SK-N-SH (cell line): ENCODE measurements at regions not wholly inside any gene's neighbourhood (a gene's known extent, or its start where the extent isn't known, plus 50 kb on each side); places are given as distances from the start of the nearest gene placed in this dataset.

Experiments
- CTCF ChIA-PET: fragments of 300-600, 350-600 bp; formaldehyde crosslinking; extraction: SDS; loops from one replicate; lab custom pipeline; 2021; lab: Yijun Ruan, JAX
- POLR2A ChIA-PET: fragments of 350-600 bp; sonication (Branson Sonifier 250); formaldehyde crosslinking; extraction: SDS; loops from one replicate; lab custom pipeline; 2020; ENCODE audit warnings: antibody characterized with exemption, inconsistent platforms; lab: Yijun Ruan, JAX
- DNase-seq: peaks from one replicate; pipeline ENCODE4 v3.0.0; 2012
- H2AFZ ChIP-seq: fragments of 200-600 bp; sonication (generic); 2 replicates; pipeline ENCODE4 v1.8.1; 2016; ENCODE audit warnings: antibody characterized with exemption, mild to moderate bottlenecking, low read depth
- H3F3A ChIP-seq: fragments of 200-600 bp; sonication (generic); replicated peaks from 2 replicates; pipeline ENCODE3; 2016; ENCODE audit warnings: antibody characterized with exemption, mild to moderate bottlenecking; ENCODE audit not compliant: insufficient read depth
- H3K27ac ChIP-seq, 2 experiments: fragments of 200-500 bp in 1 of 2; fragments of 200-600 bp in 1 of 2; sonication (Bioruptor generic) in 1 of 2; sonication (generic), shearing (Covaris generic) in 1 of 2; 2 replicates each; pipeline versions ENCODE4 v1.5.1 to v1.6.1; 2014 to 2016; ENCODE audit warnings: low read depth in 2 of 2, inconsistent platforms in 1 of 2, low read length in 1 of 2, mild to moderate bottlenecking in 1 of 2, mixed read lengths in 1 of 2
- H3K27me3 ChIP-seq: fragments of 200-600 bp; sonication (generic), shearing (Covaris generic); 2 replicates; pipeline ENCODE4 v1.6.1; 2016; ENCODE audit warnings: mixed run types; ENCODE audit not compliant: insufficient read depth
- H3K36me3 ChIP-seq, 2 experiments: fragments of 200-500 bp in 1 of 2; fragments of 200-600 bp in 1 of 2; sonication (Bioruptor generic) in 1 of 2; sonication (generic) in 1 of 2; replicated peaks in 1 of 2; 2 replicates each; pipeline versions ENCODE3 to v1.5.1; 2014 to 2016; ENCODE audit warnings: low read length in 1 of 2, mild to moderate bottlenecking in 1 of 2; ENCODE audit not compliant: insufficient read depth in 2 of 2, control insufficient read depth in 1 of 2
- H3K4me1 ChIP-seq, 2 experiments: fragments of 200-500 bp in 1 of 2; fragments of 200-600 bp in 1 of 2; sonication (Bioruptor generic) in 1 of 2; sonication (generic), shearing (Covaris generic) in 1 of 2; 2 replicates each; pipeline versions ENCODE4 v1.5.1 to v1.6.1; 2014 to 2016; ENCODE audit warnings: low read depth in 1 of 2, low read length in 1 of 2, mixed run types in 1 of 2; ENCODE audit not compliant: insufficient read depth in 2 of 2, control insufficient read depth in 1 of 2
- H3K4me2 ChIP-seq: fragments of 200-600 bp; sonication (generic), shearing (Covaris generic); 2 replicates; pipeline ENCODE4 v1.6.1; 2017; ENCODE audit warnings: mixed run types
- H3K4me3 ChIP-seq, 2 experiments: fragments of 200-500 bp in 1 of 2; fragments of 200-600 bp in 1 of 2; sonication (Bioruptor generic) in 1 of 2; sonication (generic), shearing (Covaris generic) in 1 of 2; 2 replicates each; pipeline versions ENCODE4 v1.5.1 to v1.8.1; 2014 to 2016; ENCODE audit warnings: low read depth in 2 of 2, inconsistent platforms in 1 of 2, low read length in 1 of 2, mild to moderate bottlenecking in 1 of 2, mixed read lengths in 1 of 2, moderate library complexity in 1 of 2
- H3K79me2 ChIP-seq: fragments of 200-600 bp; sonication (generic); 2 replicates; pipeline ENCODE4 v1.8.1; 2017; ENCODE audit warnings: mild to moderate bottlenecking; ENCODE audit not compliant: insufficient read depth
- H3K9ac ChIP-seq: fragments of 200-600 bp; sonication (generic); 2 replicates; pipeline ENCODE4 v1.6.1; 2017; ENCODE audit warnings: mixed run types
- H3K9me2 ChIP-seq: fragments of 200-600 bp; sonication (generic); 2 replicates; pipeline ENCODE4 v1.6.1; 2017; ENCODE audit warnings: mixed run types
- H3K9me3 ChIP-seq: fragments of 200-600 bp; sonication (generic); 2 replicates; pipeline ENCODE4 v1.6.1; 2017; ENCODE audit warnings: mixed run types, mild to moderate bottlenecking, moderate library complexity
- H4K20me1 ChIP-seq: fragments of 200-600 bp; sonication (generic); 2 replicates; pipeline ENCODE4 v1.6.1; 2017; ENCODE audit warnings: mild to moderate bottlenecking, mixed run types; ENCODE audit not compliant: insufficient read depth
- FOXJ3 ChIP-seq: sonication (generic); formaldehyde crosslinking; IDR thresholded peaks from 2 replicates; pipeline ENCODE4 v1.5.1; 2020; ENCODE audit warnings: mild to moderate bottlenecking, missing genetic modification reagents
- JUND ChIP-seq: IDR thresholded peaks from 2 replicates; pipeline ENCODE4 v1.4.0; 2012
- NRF1 ChIP-seq: IDR thresholded peaks from 2 replicates; pipeline ENCODE4 v1.6.1; 2012; ENCODE audit warnings: low read depth, mild to moderate bottlenecking, low read length
- POLR2AphosphoS5 ChIP-seq: IDR thresholded peaks from 2 replicates; pipeline ENCODE4 v1.6.1; 2012; ENCODE audit warnings: low read depth, low read length
- RAD21 ChIP-seq: IDR thresholded peaks from 2 replicates; pipeline ENCODE4 v1.6.1; 2012; ENCODE audit warnings: mild to moderate bottlenecking, low read length
- RXRA ChIP-seq: IDR thresholded peaks from 2 replicates; pipeline ENCODE4 v1.4.0; 2012; ENCODE audit warnings: low read depth, mild to moderate bottlenecking, borderline replicate concordance
- SMC3 ChIP-seq: IDR thresholded peaks from 2 replicates; pipeline ENCODE4 v1.6.1; 2012; ENCODE audit warnings: low read depth, low read length, improper control_type of control experiment
- WGBS: methylation state at CpG from one replicate; pipeline ENCODE4 v1.1.6; 2017; ENCODE audit warnings: low lambda C conversion rate; 5-methylcytosine and 5-hydroxymethylcytosine counted together
- TF ChIP-seq, protein P1 (sequence below): fragments of 200-600 bp; sonication (generic); IDR thresholded peaks from 2 replicates; pipeline ENCODE4 v1.6.1; 2017; ENCODE audit warnings: antibody characterized with exemption, mild to moderate bottlenecking, moderate library complexity
- TF ChIP-seq, protein P2 (sequence below): IDR thresholded peaks from 2 replicates; pipeline ENCODE4 v1.6.1; 2012; ENCODE audit warnings: mild to moderate bottlenecking, low read depth, low read length, moderate library complexity
- TF ChIP-seq, protein P3 (sequence below): IDR thresholded peaks from 2 replicates; pipeline ENCODE4 v1.4.0; 2012; ENCODE audit warnings: low read depth, borderline replicate concordance
- TF ChIP-seq, protein P4 (sequence below): IDR thresholded peaks from 2 replicates; pipeline ENCODE4 v1.4.0; 2012; ENCODE audit warnings: low read depth, borderline replicate concordance
- TF ChIP-seq, protein P5 (sequence below): fragments of 150-350 bp; IDR thresholded peaks from 2 replicates; pipeline ENCODE4 v1.6.1; 2017; ENCODE audit warnings: antibody characterized with exemption, low read length, low read depth, borderline replicate concordance
- TF ChIP-seq, protein P6 (sequence below): IDR thresholded peaks from 2 replicates; pipeline ENCODE4 v1.4.0; 2012; ENCODE audit warnings: low read depth
- TF ChIP-seq, protein P7 (sequence below): IDR thresholded peaks from 2 replicates; pipeline ENCODE4; 2012

DNA sequence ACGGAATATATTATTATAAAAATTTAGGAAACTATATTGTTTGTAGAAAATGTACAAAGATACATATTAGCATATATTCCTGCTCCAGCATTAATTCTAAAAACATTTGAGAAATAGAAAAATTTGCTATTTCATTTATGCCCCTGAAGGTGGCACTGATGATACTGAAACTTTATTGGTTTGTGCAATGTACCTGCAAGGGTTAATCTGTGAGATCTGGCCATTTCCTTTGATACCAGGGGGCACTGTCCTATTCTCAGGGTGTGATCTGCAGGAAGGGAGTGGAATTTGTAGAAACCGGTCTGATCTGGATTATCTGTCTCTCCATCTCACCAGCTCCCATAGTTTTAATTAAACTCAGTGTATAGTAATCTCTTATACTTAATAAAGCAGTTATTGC, 625.1 kb upstream of the IMPG1 start:
- Histone ChIP-seq H3K36me3 (no peaks in the 10 kb centered on the region), H3K27me3 (no peaks in the 10 kb centered on the region; the same call in 1 of the 2 replicates), H2AFZ (no peak overlapping the region), H3K9me3 (no peaks in the 10 kb centered on the region), H3K9ac (no peak overlapping the region), H3K4me3 (no peak overlapping the region), H4K20me1 (no peaks in the 10 kb centered on the region), H3F3A (no peaks in the 10 kb centered on the region), H3K27ac (no peak overlapping the region), H3K4me1 (no peaks in the 10 kb centered on the region), H3K9me2 (no peaks in the 10 kb centered on the region), H3K79me2 (no peaks in the 10 kb centered on the region), H3K4me2 (no peak overlapping the region)
- 0% methylated on average over 2 of the region's 2 CpGs for WGBS
- POLR2A ChIA-PET, result no interaction called here
- peak; percentile 1 for DNase-seq
- CTCF ChIA-PET, result interaction anchor here (0.9 kb wide), 1 partner anchor 13 kb away, joined by 3 read pairs; no protein-coding TSS in a partner anchor
- TF ChIP-seq, protein P1, sequence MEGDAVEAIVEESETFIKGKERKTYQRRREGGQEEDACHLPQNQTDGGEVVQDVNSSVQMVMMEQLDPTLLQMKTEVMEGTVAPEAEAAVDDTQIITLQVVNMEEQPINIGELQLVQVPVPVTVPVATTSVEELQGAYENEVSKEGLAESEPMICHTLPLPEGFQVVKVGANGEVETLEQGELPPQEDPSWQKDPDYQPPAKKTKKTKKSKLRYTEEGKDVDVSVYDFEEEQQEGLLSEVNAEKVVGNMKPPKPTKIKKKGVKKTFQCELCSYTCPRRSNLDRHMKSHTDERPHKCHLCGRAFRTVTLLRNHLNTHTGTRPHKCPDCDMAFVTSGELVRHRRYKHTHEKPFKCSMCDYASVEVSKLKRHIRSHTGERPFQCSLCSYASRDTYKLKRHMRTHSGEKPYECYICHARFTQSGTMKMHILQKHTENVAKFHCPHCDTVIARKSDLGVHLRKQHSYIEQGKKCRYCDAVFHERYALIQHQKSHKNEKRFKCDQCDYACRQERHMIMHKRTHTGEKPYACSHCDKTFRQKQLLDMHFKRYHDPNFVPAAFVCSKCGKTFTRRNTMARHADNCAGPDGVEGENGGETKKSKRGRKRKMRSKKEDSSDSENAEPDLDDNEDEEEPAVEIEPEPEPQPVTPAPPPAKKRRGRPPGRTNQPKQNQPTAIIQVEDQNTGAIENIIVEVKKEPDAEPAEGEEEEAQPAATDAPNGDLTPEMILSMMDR, result peak; percentile 50
- TF ChIP-seq NRF1, result no peak
- TF ChIP-seq POLR2AphosphoS5, result no peak
- peak; percentile 15; the same call in 1 of the 2 replicates for TF ChIP-seq RAD21
- no peak for TF ChIP-seq JUND
- TF ChIP-seq SMC3, result peak; percentile 20; the same call in 1 of the 2 replicates
- TF ChIP-seq, protein P2, sequence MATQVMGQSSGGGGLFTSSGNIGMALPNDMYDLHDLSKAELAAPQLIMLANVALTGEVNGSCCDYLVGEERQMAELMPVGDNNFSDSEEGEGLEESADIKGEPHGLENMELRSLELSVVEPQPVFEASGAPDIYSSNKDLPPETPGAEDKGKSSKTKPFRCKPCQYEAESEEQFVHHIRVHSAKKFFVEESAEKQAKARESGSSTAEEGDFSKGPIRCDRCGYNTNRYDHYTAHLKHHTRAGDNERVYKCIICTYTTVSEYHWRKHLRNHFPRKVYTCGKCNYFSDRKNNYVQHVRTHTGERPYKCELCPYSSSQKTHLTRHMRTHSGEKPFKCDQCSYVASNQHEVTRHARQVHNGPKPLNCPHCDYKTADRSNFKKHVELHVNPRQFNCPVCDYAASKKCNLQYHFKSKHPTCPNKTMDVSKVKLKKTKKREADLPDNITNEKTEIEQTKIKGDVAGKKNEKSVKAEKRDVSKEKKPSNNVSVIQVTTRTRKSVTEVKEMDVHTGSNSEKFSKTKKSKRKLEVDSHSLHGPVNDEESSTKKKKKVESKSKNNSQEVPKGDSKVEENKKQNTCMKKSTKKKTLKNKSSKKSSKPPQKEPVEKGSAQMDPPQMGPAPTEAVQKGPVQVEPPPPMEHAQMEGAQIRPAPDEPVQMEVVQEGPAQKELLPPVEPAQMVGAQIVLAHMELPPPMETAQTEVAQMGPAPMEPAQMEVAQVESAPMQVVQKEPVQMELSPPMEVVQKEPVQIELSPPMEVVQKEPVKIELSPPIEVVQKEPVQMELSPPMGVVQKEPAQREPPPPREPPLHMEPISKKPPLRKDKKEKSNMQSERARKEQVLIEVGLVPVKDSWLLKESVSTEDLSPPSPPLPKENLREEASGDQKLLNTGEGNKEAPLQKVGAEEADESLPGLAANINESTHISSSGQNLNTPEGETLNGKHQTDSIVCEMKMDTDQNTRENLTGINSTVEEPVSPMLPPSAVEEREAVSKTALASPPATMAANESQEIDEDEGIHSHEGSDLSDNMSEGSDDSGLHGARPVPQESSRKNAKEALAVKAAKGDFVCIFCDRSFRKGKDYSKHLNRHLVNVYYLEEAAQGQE, result no peak

DNA sequence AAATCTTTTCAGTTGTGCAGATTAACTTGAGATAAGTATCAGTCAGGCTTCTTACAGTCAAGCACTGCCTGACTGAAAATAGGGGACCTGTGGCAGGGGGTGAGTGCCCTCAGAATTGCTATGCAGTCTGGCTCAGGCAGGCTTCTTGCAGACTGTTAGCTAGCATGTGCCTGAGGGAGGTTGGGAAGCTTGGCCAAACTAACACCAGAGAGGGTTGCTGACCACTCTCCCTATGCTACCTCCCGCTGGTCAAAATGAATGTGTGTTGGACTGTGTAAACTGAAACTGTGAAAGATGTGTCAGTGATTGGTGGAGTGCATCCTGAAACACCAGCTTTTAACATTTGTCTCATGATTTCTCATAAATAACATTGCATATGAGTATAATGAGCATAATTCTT, 622.3 kb upstream of the IMPG1 start:
- WGBS, result 0% methylated on average over 1 of the region's 1 CpG
- H3K27ac ChIP-seq, result no peak overlapping the region
- no peak overlapping the region for H2AFZ ChIP-seq
- no peaks in the 10 kb centered on the region; the same call in 1 of the 2 replicates for H3K27me3 ChIP-seq
- no peaks in the 10 kb centered on the region for H4K20me1 ChIP-seq
- H3K36me3 ChIP-seq, result no peaks in the 10 kb centered on the region
- no peaks in the 10 kb centered on the region for H3K9me3 ChIP-seq
- no peaks in the 10 kb centered on the region for H3K9me2 ChIP-seq
- H3K9ac ChIP-seq, result no peak overlapping the region
- ChIA-PET POLR2A (no interaction called here), CTCF (no interaction called here)
- no peak for DNase-seq
- H3K79me2 ChIP-seq, result no peaks in the 10 kb centered on the region
- H3K4me2 ChIP-seq, result no peak overlapping the region
- no peaks in the 10 kb centered on the region for H3K4me1 ChIP-seq
- no peaks in the 10 kb centered on the region for H3F3A ChIP-seq
- H3K4me3 ChIP-seq, result no peak overlapping the region
- TF ChIP-seq, protein P3, sequence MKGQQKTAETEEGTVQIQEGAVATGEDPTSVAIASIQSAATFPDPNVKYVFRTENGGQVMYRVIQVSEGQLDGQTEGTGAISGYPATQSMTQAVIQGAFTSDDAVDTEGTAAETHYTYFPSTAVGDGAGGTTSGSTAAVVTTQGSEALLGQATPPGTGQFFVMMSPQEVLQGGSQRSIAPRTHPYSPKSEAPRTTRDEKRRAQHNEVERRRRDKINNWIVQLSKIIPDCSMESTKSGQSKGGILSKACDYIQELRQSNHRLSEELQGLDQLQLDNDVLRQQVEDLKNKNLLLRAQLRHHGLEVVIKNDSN, result no peak
- TF ChIP-seq, protein P1, result no peak
- no peak for TF ChIP-seq SMC3
- TF ChIP-seq RXRA, result no peak
- TF ChIP-seq, protein P4, sequence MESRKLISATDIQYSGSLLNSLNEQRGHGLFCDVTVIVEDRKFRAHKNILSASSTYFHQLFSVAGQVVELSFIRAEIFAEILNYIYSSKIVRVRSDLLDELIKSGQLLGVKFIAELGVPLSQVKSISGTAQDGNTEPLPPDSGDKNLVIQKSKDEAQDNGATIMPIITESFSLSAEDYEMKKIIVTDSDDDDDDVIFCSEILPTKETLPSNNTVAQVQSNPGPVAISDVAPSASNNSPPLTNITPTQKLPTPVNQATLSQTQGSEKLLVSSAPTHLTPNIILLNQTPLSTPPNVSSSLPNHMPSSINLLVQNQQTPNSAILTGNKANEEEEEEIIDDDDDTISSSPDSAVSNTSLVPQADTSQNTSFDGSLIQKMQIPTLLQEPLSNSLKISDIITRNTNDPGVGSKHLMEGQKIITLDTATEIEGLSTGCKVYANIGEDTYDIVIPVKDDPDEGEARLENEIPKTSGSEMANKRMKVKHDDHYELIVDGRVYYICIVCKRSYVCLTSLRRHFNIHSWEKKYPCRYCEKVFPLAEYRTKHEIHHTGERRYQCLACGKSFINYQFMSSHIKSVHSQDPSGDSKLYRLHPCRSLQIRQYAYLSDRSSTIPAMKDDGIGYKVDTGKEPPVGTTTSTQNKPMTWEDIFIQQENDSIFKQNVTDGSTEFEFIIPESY, result no peak
- TF ChIP-seq, protein P5, sequence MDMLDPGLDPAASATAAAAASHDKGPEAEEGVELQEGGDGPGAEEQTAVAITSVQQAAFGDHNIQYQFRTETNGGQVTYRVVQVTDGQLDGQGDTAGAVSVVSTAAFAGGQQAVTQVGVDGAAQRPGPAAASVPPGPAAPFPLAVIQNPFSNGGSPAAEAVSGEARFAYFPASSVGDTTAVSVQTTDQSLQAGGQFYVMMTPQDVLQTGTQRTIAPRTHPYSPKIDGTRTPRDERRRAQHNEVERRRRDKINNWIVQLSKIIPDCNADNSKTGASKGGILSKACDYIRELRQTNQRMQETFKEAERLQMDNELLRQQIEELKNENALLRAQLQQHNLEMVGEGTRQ, result no peak
- TF ChIP-seq FOXJ3 (CRISPR knock-in tag), result no peak
- TF ChIP-seq, protein P6, sequence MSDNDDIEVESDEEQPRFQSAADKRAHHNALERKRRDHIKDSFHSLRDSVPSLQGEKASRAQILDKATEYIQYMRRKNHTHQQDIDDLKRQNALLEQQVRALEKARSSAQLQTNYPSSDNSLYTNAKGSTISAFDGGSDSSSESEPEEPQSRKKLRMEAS, result no peak
- TF ChIP-seq, protein P7, sequence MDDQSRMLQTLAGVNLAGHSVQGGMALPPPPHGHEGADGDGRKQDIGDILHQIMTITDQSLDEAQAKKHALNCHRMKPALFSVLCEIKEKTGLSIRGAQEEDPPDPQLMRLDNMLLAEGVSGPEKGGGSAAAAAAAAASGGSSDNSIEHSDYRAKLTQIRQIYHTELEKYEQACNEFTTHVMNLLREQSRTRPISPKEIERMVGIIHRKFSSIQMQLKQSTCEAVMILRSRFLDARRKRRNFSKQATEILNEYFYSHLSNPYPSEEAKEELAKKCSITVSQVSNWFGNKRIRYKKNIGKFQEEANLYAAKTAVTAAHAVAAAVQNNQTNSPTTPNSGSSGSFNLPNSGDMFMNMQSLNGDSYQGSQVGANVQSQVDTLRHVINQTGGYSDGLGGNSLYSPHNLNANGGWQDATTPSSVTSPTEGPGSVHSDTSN, result no peak
